Loucy (cell line): ENCODE measurements at regions not wholly inside any gene's neighbourhood (a gene's known extent, or its start where the extent isn't known, plus 50 kb on each side); places are given as distances from the start of the nearest gene placed in this dataset.

ENCODE experiments used
- H2AFZ ChIP-seq: fragments of 200-600 bp; sonication (generic); 2 replicates; pipeline ENCODE4 v1.6.0; 2016; ENCODE audit warnings: antibody characterized with exemption, mild to moderate bottlenecking, low read length, moderate library complexity
- H3F3A ChIP-seq: fragments of 200-600 bp; 2 replicates; pipeline ENCODE4 v1.6.0; 2016; ENCODE audit warnings: antibody characterized with exemption, low read depth, mild to moderate bottlenecking
- H3K27me3 ChIP-seq: fragments of 200-600 bp; sonication (generic); 2 replicates; pipeline ENCODE4 v1.6.1; 2014; ENCODE audit warnings: low read length, mild to moderate bottlenecking; ENCODE audit not compliant: insufficient read depth, poor library complexity, severe bottlenecking
- H3K36me3 ChIP-seq: fragments of 200-600 bp; sonication (generic); 2 replicates; pipeline ENCODE4 v1.6.1; 2016; ENCODE audit warnings: low read length; ENCODE audit not compliant: insufficient read depth
- H3K4me1 ChIP-seq: fragments of 200-600 bp; sonication (generic); 2 replicates; pipeline ENCODE4 v1.5.1; 2014; ENCODE audit warnings: low read length, mild to moderate bottlenecking; ENCODE audit not compliant: insufficient read depth, poor library complexity, severe bottlenecking
- H3K4me2 ChIP-seq: fragments of 200-600 bp; sonication (generic); 2 replicates; pipeline ENCODE4 v1.6.0; 2014; ENCODE audit warnings: antibody characterized with exemption, low read length, low read depth, mild to moderate bottlenecking; ENCODE audit not compliant: poor library complexity, severe bottlenecking
- H3K4me3 ChIP-seq: fragments of 200-600 bp; sonication (generic); 2 replicates; pipeline ENCODE4 v1.5.1; 2014; ENCODE audit warnings: low read length, mild to moderate bottlenecking, mixed read lengths; ENCODE audit not compliant: poor library complexity, severe bottlenecking
- H3K79me2 ChIP-seq: fragments of 200-600 bp; sonication (generic); 2 replicates; pipeline ENCODE4 v1.6.1; 2014; ENCODE audit warnings: low read length; ENCODE audit not compliant: insufficient read depth
- H3K9ac ChIP-seq: fragments of 200-600 bp; sonication (generic); 2 replicates; pipeline ENCODE4 v1.6.0; 2014; ENCODE audit warnings: mild to moderate bottlenecking, low read depth, low read length, moderate library complexity; ENCODE audit not compliant: poor library complexity, severe bottlenecking
- H3K9me2 ChIP-seq: fragments of 200-600 bp; sonication (generic); replicated peaks from 2 replicates; pipeline ENCODE4 v1.6.1; 2016; ENCODE audit warnings: low read depth, low read length, mixed read lengths
- H3K9me3 ChIP-seq: fragments of 200-600 bp; sonication (generic); 2 replicates; pipeline ENCODE4 v1.6.1; 2014; ENCODE audit warnings: mild to moderate bottlenecking, antibody characterized with exemption, low read length, low read depth; ENCODE audit not compliant: insufficient read depth
- H4K20me1 ChIP-seq: fragments of 200-600 bp; sonication (generic); 2 replicates; pipeline ENCODE4 v1.6.0; 2014; ENCODE audit warnings: antibody characterized with exemption, low read length, mild to moderate bottlenecking; ENCODE audit not compliant: insufficient read depth, poor library complexity, severe bottlenecking
- EZH2phosphoT487 ChIP-seq: fragments of 200-600 bp; IDR thresholded peaks from 2 replicates; pipeline ENCODE4 v1.6.1; 2018; ENCODE audit warnings: antibody characterized with exemption, mild to moderate bottlenecking, moderate library complexity, borderline replicate concordance
- TF ChIP-seq, protein P1 (sequence below): fragments of 200-600 bp; sonication (generic); conservative IDR thresholded peaks from 2 replicates; pipeline ENCODE4 v1.5.1; 2014; ENCODE audit warnings: mild to moderate bottlenecking, antibody characterized with exemption, low read length

GRCh38 chr10:11679946-11680345, 62.2 kb upstream of the ECHDC3 start:
- no peaks in the 10 kb centered on the region for H3K36me3 ChIP-seq
- no peaks in the 10 kb centered on the region for H3F3A ChIP-seq
- H3K4me2 ChIP-seq, result no peak overlapping the region
- H3K4me1 ChIP-seq, result peaks cover 11% of the 10 kb centered on the region
- TF ChIP-seq, protein P1, sequence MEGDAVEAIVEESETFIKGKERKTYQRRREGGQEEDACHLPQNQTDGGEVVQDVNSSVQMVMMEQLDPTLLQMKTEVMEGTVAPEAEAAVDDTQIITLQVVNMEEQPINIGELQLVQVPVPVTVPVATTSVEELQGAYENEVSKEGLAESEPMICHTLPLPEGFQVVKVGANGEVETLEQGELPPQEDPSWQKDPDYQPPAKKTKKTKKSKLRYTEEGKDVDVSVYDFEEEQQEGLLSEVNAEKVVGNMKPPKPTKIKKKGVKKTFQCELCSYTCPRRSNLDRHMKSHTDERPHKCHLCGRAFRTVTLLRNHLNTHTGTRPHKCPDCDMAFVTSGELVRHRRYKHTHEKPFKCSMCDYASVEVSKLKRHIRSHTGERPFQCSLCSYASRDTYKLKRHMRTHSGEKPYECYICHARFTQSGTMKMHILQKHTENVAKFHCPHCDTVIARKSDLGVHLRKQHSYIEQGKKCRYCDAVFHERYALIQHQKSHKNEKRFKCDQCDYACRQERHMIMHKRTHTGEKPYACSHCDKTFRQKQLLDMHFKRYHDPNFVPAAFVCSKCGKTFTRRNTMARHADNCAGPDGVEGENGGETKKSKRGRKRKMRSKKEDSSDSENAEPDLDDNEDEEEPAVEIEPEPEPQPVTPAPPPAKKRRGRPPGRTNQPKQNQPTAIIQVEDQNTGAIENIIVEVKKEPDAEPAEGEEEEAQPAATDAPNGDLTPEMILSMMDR, result no peak
- TF ChIP-seq EZH2phosphoT487, result no peak
- H3K79me2 ChIP-seq, result no peaks in the 10 kb centered on the region
- H3K9ac ChIP-seq, result no peak overlapping the region
- H2AFZ ChIP-seq, result no peak overlapping the region
- H4K20me1 ChIP-seq, result no peaks in the 10 kb centered on the region
- no peaks in the 10 kb centered on the region for H3K9me3 ChIP-seq
- no peaks in the 10 kb centered on the region for H3K9me2 ChIP-seq
- H3K4me3 ChIP-seq, result no peak overlapping the region
- no peaks in the 10 kb centered on the region for H3K27me3 ChIP-seq

GRCh38 chr10:11678074-11678793, 63.9 kb upstream of the ECHDC3 start:
- Histone ChIP-seq H3K4me3 (no peak overlapping the region), H3K4me1 (peaks cover 6% of the 10 kb centered on the region), H3F3A (no peaks in the 10 kb centered on the region), H3K9ac (no peak overlapping the region), H3K36me3 (no peaks in the 10 kb centered on the region), H3K9me2 (no peaks in the 10 kb centered on the region), H3K4me2 (no peak overlapping the region), H4K20me1 (no peaks in the 10 kb centered on the region), H3K79me2 (no peaks in the 10 kb centered on the region), H2AFZ (no peak overlapping the region), H3K27me3 (no peaks in the 10 kb centered on the region), H3K9me3 (no peaks in the 10 kb centered on the region)
- no peak for TF ChIP-seq EZH2phosphoT487
- TF ChIP-seq, protein P1, result no peak

DNA sequence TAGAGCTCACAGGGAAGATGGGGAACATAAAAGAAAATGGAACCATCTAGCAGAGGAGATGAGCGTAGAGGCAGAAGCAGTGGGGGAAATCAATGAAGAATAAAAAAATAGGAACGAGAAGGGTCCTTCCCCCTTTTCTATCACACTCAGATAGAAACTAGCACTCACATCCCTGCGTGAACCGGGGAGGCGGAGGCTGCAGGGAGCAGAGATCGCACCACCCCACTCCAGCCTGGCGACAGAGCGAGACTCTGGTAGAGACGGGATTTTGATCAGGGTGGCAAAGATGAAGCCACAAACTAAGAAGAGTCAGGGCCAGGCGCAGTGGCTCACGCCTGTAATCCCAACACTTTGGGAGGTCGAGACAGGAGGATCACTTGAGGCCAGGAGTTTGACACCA, 64.7 kb upstream of the ECHDC3 start:
- Histone ChIP-seq H3K9ac (no peak overlapping the region), H3K4me1 (peaks cover 7% of the 10 kb centered on the region), H3F3A (no peaks in the 10 kb centered on the region)

More for the DNA sequence above, 64.7 kb upstream of the ECHDC3 start:
- Histone ChIP-seq H2AFZ (no peak overlapping the region), H3K4me3 (no peak overlapping the region), H4K20me1 (no peaks in the 10 kb centered on the region), H3K4me2 (no peak overlapping the region), H3K79me2 (no peaks in the 10 kb centered on the region), H3K36me3 (no peaks in the 10 kb centered on the region), H3K9me2 (no peaks in the 10 kb centered on the region), H3K27me3 (no peaks in the 10 kb centered on the region), H3K9me3 (no peaks in the 10 kb centered on the region)
- TF ChIP-seq, protein P1, result no peak
- TF ChIP-seq EZH2phosphoT487, result no peak
